ENCODE measurements at regions not wholly inside any gene's neighbourhood (a gene's known extent, or its start where the extent isn't known, plus 50 kb on each side); places are given as distances from the start of the nearest gene placed in this dataset.

- TF ChIP-seq CTCF (conservative IDR thresholded peaks at IDR 0.05; ENCODE audit: low read depth in 2 of 2) (no peak), POLR2AphosphoS5 (IDR thresholded peaks at IDR 0.05; ENCODE audit: low read depth) (no peak)
Measured at GRCh38 chr2:147649286-147649685, 195.5 kb upstream of the ACVR2A start (continued).

- no peak overlapping the region for H3K4me2 ChIP-seq
- Mint-ChIP-seq H3K9me3 (no peaks in the 10 kb centered on the region), H3K36me3 (ENCODE audit: low read depth) (no peaks in the 10 kb centered on the region), H3K4me1 (peaks cover 38% of the 10 kb centered on the region), H3K27me3 (ENCODE audit: insufficient read depth, low read depth, poor library complexity) (no peaks in the 10 kb centered on the region), H3K4me3 (no peak overlapping the region), H3K27ac (no peak overlapping the region)
- no peaks in the 10 kb centered on the region for H3K79me2 ChIP-seq (replicated peaks; ENCODE audit: insufficient read depth)
- no peak for ATAC-seq
- no peak overlapping the region; the same call in 1 of the 2 replicates for H2AFZ ChIP-seq
- H3K36me3 ChIP-seq (ENCODE audit: insufficient read depth), result no peaks in the 10 kb centered on the region
- no peak overlapping the region for H3K27ac ChIP-seq (ENCODE audit: low read depth)
- H3F3A ChIP-seq (replicated peaks; ENCODE audit: low read depth), result 0 out of 2 replicates have a peak, but pooled peaks cover 2% of the 10 kb centered on the region
- H3K9me2 ChIP-seq (ENCODE audit: insufficient read depth), result peaks cover 5% of the 10 kb centered on the region; the same call in 1 of the 2 replicates
- H3K27me3 ChIP-seq (ENCODE audit: insufficient read depth), result no peaks in the 10 kb centered on the region
- peaks cover 35% of the 10 kb centered on the region for H3K4me1 ChIP-seq (ENCODE audit: insufficient read depth)
- H3K4me3 ChIP-seq, result no peak overlapping the region
- no peaks in the 10 kb centered on the region for H4K20me1 ChIP-seq (replicated peaks; ENCODE audit: insufficient read depth)
- no peak for DNase-seq (ENCODE audit: low spot score)
- no peak for TF ChIP-seq ETS1 (IDR thresholded peaks at IDR 0.05)
- no peak for TF ChIP-seq POLR2AphosphoS5 (IDR thresholded peaks at IDR 0.05; ENCODE audit: low read depth)
- TF ChIP-seq EZH2 (IDR thresholded peaks at IDR 0.05; ENCODE audit: low read depth, unreplicated experiment), result no peak
- no peak for TF ChIP-seq ZNF114 (CRISPR knock-in tag; IDR thresholded peaks at IDR 0.05)
- no peak for TF ChIP-seq CREB1 (CRISPR knock-in tag; IDR thresholded peaks at IDR 0.05; ENCODE audit: low read depth)
- no peak for TF ChIP-seq ZNF462 (CRISPR knock-in tag; IDR thresholded peaks at IDR 0.05)
- no peak for TF ChIP-seq CTCF (conservative IDR thresholded peaks at IDR 0.05; ENCODE audit: low read depth in 2 of 2)
Measured at GRCh38 chr2:147648471-147648870, 196.4 kb upstream of the ACVR2A start.

Measured in GM23338 (cell line).